ENCODE measurements at regions not wholly inside any gene's neighbourhood (a gene's known extent, or its start where the extent isn't known, plus 50 kb on each side); places are given as distances from the start of the nearest gene placed in this dataset.
"Not testable (repeated sequence)": the region's sequence is repeated elsewhere in the genome, so short reads cannot be mapped to it uniquely, and the experiment has no call there.

- DNase-seq: not testable (repeated sequence)
Observed at GRCh38 chr16:33995821-33996372, 536.5 kb downstream of the TP53TG3F start.

GRCh38 chr16:34001184-34001583 is 541.8 kb downstream of the TP53TG3F start:
- DNase-seq: not testable (repeated sequence)

GRCh38 chr16:34001961-34002360 is 542.5 kb downstream of the TP53TG3F start:
- DNase-seq: not testable (repeated sequence)

- not testable (repeated sequence) for DNase-seq
Observed at GRCh38 chr16:34014841-34015820, 555.7 kb downstream of the TP53TG3F start.

- not testable (repeated sequence) for DNase-seq
Observed at GRCh38 chr16:34018277-34018676, 558.9 kb downstream of the TP53TG3F start.

GRCh38 chr16:34050787-34051320 is 591.4 kb downstream of the TP53TG3F start:
- no peak for DNase-seq

- DNase-seq: no peak
Observed at GRCh38 chr16:34054137-34054536, 594.7 kb downstream of the TP53TG3F start.

GRCh38 chr16:34054969-34055368 is 595.6 kb downstream of the TP53TG3F start:
- no peak for DNase-seq

GRCh38 chr16:34062620-34063253 is 603.3 kb downstream of the TP53TG3F start:
- DNase-seq: not testable (repeated sequence)

- DNase-seq: not testable (repeated sequence)
Observed at GRCh38 chr16:34063498-34064157, 604.2 kb downstream of the TP53TG3F start.

GRCh38 chr16:34064602-34065001 is 605.2 kb downstream of the TP53TG3F start:
- not testable (repeated sequence) for DNase-seq

GRCh38 chr16:34069731-34070130 is 610.3 kb downstream of the TP53TG3F start:
- DNase-seq: not testable (repeated sequence)

- no peak for DNase-seq
Observed at GRCh38 chr16:34078691-34079090, 619.3 kb downstream of the TP53TG3F start.

- not testable (repeated sequence) for DNase-seq
Observed at GRCh38 chr16:34085038-34085437, 625.6 kb downstream of the TP53TG3F start.

GRCh38 chr16:34095006-34095405 is 635.6 kb downstream of the TP53TG3F start:
- DNase-seq: not testable (repeated sequence)

GRCh38 chr16:34096911-34097310 is 637.5 kb downstream of the TP53TG3F start:
- DNase-seq: not testable (repeated sequence)

GRCh38 chr16:34097326-34097725 is 637.9 kb downstream of the TP53TG3F start:
- not testable (repeated sequence) for DNase-seq

GRCh38 chr16:34098033-34098432 is 638.6 kb downstream of the TP53TG3F start:
- not testable (repeated sequence) for DNase-seq

GRCh38 chr16:34099028-34099427 is 639.6 kb downstream of the TP53TG3F start:
- not testable (repeated sequence) for DNase-seq
